ENCODE measurements at regions not wholly inside any gene's neighbourhood (a gene's known extent, or its start where the extent isn't known, plus 50 kb on each side); places are given as distances from the start of the nearest gene placed in this dataset.

GRCh38 chr17:73998249-73998648 lies 205.2 kb upstream of the RPL38 start:
- POLR2A ChIA-PET (ENCODE audit: partially characterized antibody), result no interaction called here
- no peak overlapping the region for H3K4me2 ChIP-seq (ENCODE audit: insufficient read depth in 1 of 2, low read depth in 2 of 2, low read length in 2 of 2)
- no peak overlapping the region for H2BK20ac ChIP-seq (ENCODE audit: low read length)
- H2AK5ac ChIP-seq (ENCODE audit: low read depth, low read length), result no peak overlapping the region
- WGBS, 2 experiments (ENCODE audit: extremely low coverage in 1 of 2, insufficient coverage in 1 of 2, insufficient read length in 1 of 2, insufficient replicate concordance in 2 of 2, low coverage in 1 of 2, low lambda C conversion rate in 2 of 2, missing lambda C conversion rate in 1 of 2), result 74% methylated on average over 4 of the region's 4 CpGs; no CpG with 5 or more reads in 1 of the 2 experiments
- no peak overlapping the region for H3K4me3 ChIP-seq (ENCODE audit: extremely low read depth in 1 of 4, insufficient read depth in 2 of 4, low read depth in 3 of 4, low read length in 4 of 4)
- no peak overlapping the region for H4K5ac ChIP-seq (ENCODE audit: insufficient read length, low read depth, low read length)
- H3K4ac ChIP-seq (replicated peaks; ENCODE audit: insufficient read length, low read depth, low read length), result no peak overlapping the region
- no peak overlapping the region for H2BK15ac ChIP-seq (ENCODE audit: low read length)
- H3K79me1 ChIP-seq (ENCODE audit: low read depth, low read length), result no peaks in the 10 kb centered on the region
- no peak for FAIRE-seq
- H3K18ac ChIP-seq (ENCODE audit: extremely low read depth, low read length), result no peak overlapping the region
- no peak overlapping the region for H2BK12ac ChIP-seq (ENCODE audit: low read depth, low read length)
- H3K14ac ChIP-seq (ENCODE audit: insufficient read length), result no peak overlapping the region
- H4K20me1 ChIP-seq (replicated peaks in 1 of 2; ENCODE audit: control insufficient read depth in 1 of 2, insufficient read depth in 2 of 2, low read length in 2 of 2), result no peaks in the 10 kb centered on the region
- TF ChIP-seq CTBP2 (IDR thresholded peaks at IDR 0.05; ENCODE audit: borderline replicate concordance, insufficient read depth, insufficient read length, low read length) (no peak), RBBP5 (IDR thresholded peaks at IDR 0.05; ENCODE audit: borderline replicate concordance, low read depth, low read length) (no peak), TBP (IDR thresholded peaks at IDR 0.05; ENCODE audit: low read depth, low read length) (no peak), SUZ12 (IDR thresholded peaks at IDR 0.05; ENCODE audit: low read length) (no peak), HDAC2 (IDR thresholded peaks at IDR 0.05; ENCODE audit: borderline replicate concordance in 1 of 2, low read depth in 2 of 2, low read length in 2 of 2) (no peak), CTCF (IDR thresholded peaks at IDR 0.05; ENCODE audit: control extremely low read depth in 1 of 3, insufficient read depth in 1 of 3, low read depth in 1 of 3, low read length in 3 of 3) (no peak), KDM5A (IDR thresholded peaks at IDR 0.05; ENCODE audit: low read length) (no peak)
- H3K79me2 ChIP-seq (ENCODE audit: control insufficient read depth in 1 of 2, insufficient read depth in 2 of 2, low read length in 2 of 2), result no peaks in the 10 kb centered on the region
- peaks cover 0 to 3% (median 0%) of the 10 kb centered on the region in 4 experiments; a peak in 2 of 7 replicates for H3K4me1 ChIP-seq (replicated peaks in 1 of 4; ENCODE audit: control insufficient read depth in 3 of 4, insufficient read depth in 4 of 4, low read length in 3 of 4)
- no peak overlapping the region for H2BK5ac ChIP-seq (ENCODE audit: low read depth, low read length)
- H3K27me3 ChIP-seq (replicated peaks in 1 of 4; ENCODE audit: control insufficient read depth in 3 of 4, extremely low read depth in 1 of 4, insufficient read depth in 3 of 4, low read length in 3 of 4), result no peaks in the 10 kb centered on the region
- H2BK120ac ChIP-seq (replicated peaks; ENCODE audit: low read depth, low read length), result no peak overlapping the region
- H3K36me3 ChIP-seq (ENCODE audit: control insufficient read depth in 2 of 4, insufficient read depth in 4 of 4, low read length in 3 of 4), result no peaks in the 10 kb centered on the region
- no peak overlapping the region for H4K8ac ChIP-seq (ENCODE audit: extremely low read depth, insufficient read depth, low read length)
- CTCF ChIA-PET (ENCODE audit: partially characterized antibody), result interaction anchor here (0.8 to 12.0 kb wide), 39 partner anchors 10 to 568 kb away, joined by 3 to 110 read pairs (median 4); no protein-coding TSS in a partner anchor
- no peak overlapping the region for H3K56ac ChIP-seq (replicated peaks; ENCODE audit: insufficient read length, low read depth, low read length)
- no peak overlapping the region for H3K23ac ChIP-seq (ENCODE audit: insufficient read length)
- H2AFZ ChIP-seq (ENCODE audit: low read length), result no peak overlapping the region
- no peaks in the 10 kb centered on the region for H3K23me2 ChIP-seq (ENCODE audit: low read depth, low read length)
- H3K27ac ChIP-seq (ENCODE audit: low read depth, low read length), result no peak overlapping the region
- H3K9me3 ChIP-seq (ENCODE audit: insufficient read depth in 2 of 2, low read depth in 1 of 2, low read length in 1 of 2), result no peaks in the 10 kb centered on the region
- H3K9ac ChIP-seq (replicated peaks in 1 of 4; ENCODE audit: extremely low read depth in 1 of 4, low read depth in 3 of 4, low read length in 3 of 4), result no peak overlapping the region
- H4K91ac ChIP-seq (replicated peaks; ENCODE audit: insufficient read length, low read length), result no peak overlapping the region
- no peak for DNase-seq (ENCODE audit: low read depth in 1 of 2, low spot score in 2 of 2)
